H9 (cell line): ENCODE measurements at regions not wholly inside any gene's neighbourhood (a gene's known extent, or its start where the extent isn't known, plus 50 kb on each side); places are given as distances from the start of the nearest gene placed in this dataset.

ENCODE experiments used
- DNase-seq: peaks from one replicate; pipeline ENCODE4 v3.0.0-alpha.2; 2017
- H2AFZ ChIP-seq: one replicate; pipeline ENCODE4 v1.6.1; 2013; ENCODE audit warnings: mild to moderate bottlenecking, low read length, control low read depth, moderate library complexity
- H2AK5ac ChIP-seq: 2 replicates; pipeline ENCODE4 v1.6.1; 2013; ENCODE audit warnings: low read length, control low read depth, mixed read lengths; ENCODE audit not compliant: insufficient read length
- H2BK120ac ChIP-seq: one replicate; pipeline ENCODE4 v1.6.1; 2013; ENCODE audit warnings: low read depth, mild to moderate bottlenecking, low read length, control low read depth, inconsistent platforms; ENCODE audit not compliant: poor library complexity, severe bottlenecking
- H2BK12ac ChIP-seq: 2 replicates; pipeline ENCODE4 v1.6.1; 2013; ENCODE audit warnings: low read length, control low read depth, mixed read lengths, low read depth; ENCODE audit not compliant: insufficient read length
- H2BK15ac ChIP-seq: 2 replicates; pipeline ENCODE4 v1.6.1; 2013; ENCODE audit warnings: low read depth, low read length, control low read depth
- H2BK20ac ChIP-seq: one replicate; pipeline ENCODE4 v1.6.1; 2013; ENCODE audit warnings: low read depth, mild to moderate bottlenecking, low read length, control low read depth, inconsistent platforms; ENCODE audit not compliant: poor library complexity, severe bottlenecking
- H2BK5ac ChIP-seq: 2 replicates; pipeline ENCODE4 v1.6.1; 2013; ENCODE audit warnings: low read length, control low read depth, mixed read lengths; ENCODE audit not compliant: insufficient read length
- H3K14ac ChIP-seq: 2 replicates; pipeline ENCODE4 v1.6.1; 2013; ENCODE audit warnings: low read length, control low read depth; ENCODE audit not compliant: insufficient read depth
- H3K18ac ChIP-seq: 2 replicates; pipeline ENCODE4 v1.6.1; 2013; ENCODE audit warnings: low read depth, mild to moderate bottlenecking, mixed read lengths, low read length, control low read depth; ENCODE audit not compliant: insufficient read length
- H3K23ac ChIP-seq: 2 replicates; pipeline ENCODE4 v1.6.1; 2013; ENCODE audit warnings: low read length, control low read depth, mixed read lengths, low read depth; ENCODE audit not compliant: insufficient read length
- H3K23me2 ChIP-seq: 2 replicates; pipeline ENCODE4 v1.6.1; 2013; ENCODE audit warnings: low read depth, mild to moderate bottlenecking, mixed read lengths, low read length, control low read depth; ENCODE audit not compliant: insufficient read length, poor library complexity, severe bottlenecking
- H3K27ac ChIP-seq: 2 replicates; pipeline ENCODE4 v1.5.1; 2013; ENCODE audit warnings: low read length, control low read depth, mixed read lengths, low read depth; ENCODE audit not compliant: insufficient read length
- H3K27me3 ChIP-seq: 2 replicates; pipeline ENCODE4 v1.6.1; 2013; ENCODE audit warnings: low read length, control low read depth, inconsistent platforms; ENCODE audit not compliant: insufficient read depth
- H3K4ac ChIP-seq: 2 replicates; pipeline ENCODE4 v1.6.1; 2013; ENCODE audit warnings: low read depth, mild to moderate bottlenecking, control low read depth, inconsistent platforms, low read length, moderate library complexity
- H3K4me1 ChIP-seq: 2 replicates; pipeline ENCODE4 v1.6.1; 2013; ENCODE audit warnings: low read length, control low read depth, inconsistent platforms; ENCODE audit not compliant: insufficient read depth
- H3K4me2 ChIP-seq: 2 replicates; pipeline ENCODE4 v1.6.1; 2013; ENCODE audit warnings: low read length, control low read depth, mixed read lengths; ENCODE audit not compliant: insufficient read length, insufficient read depth
- H3K56ac ChIP-seq: 2 replicates; pipeline ENCODE4 v1.6.1; 2013; ENCODE audit warnings: low read depth, mild to moderate bottlenecking, mixed read lengths, low read length, control low read depth; ENCODE audit not compliant: insufficient read length
- H3K79me1 ChIP-seq: 2 replicates; pipeline ENCODE4 v1.6.1; 2013; ENCODE audit warnings: low read depth, mild to moderate bottlenecking, moderate library complexity, low read length, control low read depth, inconsistent platforms; ENCODE audit not compliant: insufficient read depth, poor library complexity, severe bottlenecking
- H3K79me2 ChIP-seq: 2 replicates; pipeline ENCODE4 v1.6.1; 2013; ENCODE audit warnings: low read length, control low read depth, inconsistent platforms; ENCODE audit not compliant: insufficient read depth
- H3K9ac ChIP-seq: 2 replicates; pipeline ENCODE4 v1.6.1; 2013; ENCODE audit warnings: low read length, control low read depth, mixed read lengths; ENCODE audit not compliant: insufficient read length; ENCODE audit errors: extremely low read depth
- H3K9me3 ChIP-seq: one replicate; pipeline ENCODE4 v1.6.1; 2013; ENCODE audit warnings: low read depth, low read length, inconsistent platforms; ENCODE audit not compliant: control insufficient read depth
- H3T11ph ChIP-seq: one replicate; pipeline ENCODE4 v1.6.1; 2013; ENCODE audit warnings: mild to moderate bottlenecking, low read length, control low read depth, inconsistent platforms
- H4K20me1 ChIP-seq: one replicate; pipeline ENCODE4 v1.6.1; 2013; ENCODE audit not compliant: control insufficient read depth, insufficient read length, insufficient read depth
- H4K5ac ChIP-seq: 2 replicates; pipeline ENCODE4 v1.6.1; 2013; ENCODE audit warnings: low read depth, mild to moderate bottlenecking, mixed read lengths, low read length, control low read depth; ENCODE audit not compliant: insufficient read length
- H4K8ac ChIP-seq: replicated peaks from 2 replicates; pipeline ENCODE4 v1.6.1; 2013; ENCODE audit warnings: low read length, control low read depth, mixed read lengths, low read depth; ENCODE audit not compliant: insufficient read length
- H4K91ac ChIP-seq: 2 replicates; pipeline ENCODE4 v1.6.1; 2013; ENCODE audit warnings: low read depth, mild to moderate bottlenecking, moderate library complexity, mixed read lengths, low read length, control low read depth; ENCODE audit not compliant: insufficient read length
- H3K27ac Mint-ChIP-seq, 3 experiments: 2 replicates in 2 of 3; 3 replicates in 1 of 3; pipeline ENCODE4 v1.8.0; 2020 to 2021; ENCODE audit warnings: mixed read lengths in 3 of 3, mild to moderate bottlenecking in 1 of 3, moderate library complexity in 1 of 3
- H3K27me3 Mint-ChIP-seq: 2 replicates; pipeline ENCODE4 v1.8.0; 2021; ENCODE audit warnings: low read depth, mild to moderate bottlenecking, moderate library complexity, mixed read lengths
- H3K36me3 Mint-ChIP-seq, 3 experiments: 2 replicates in 2 of 3; 3 replicates in 1 of 3; pipeline ENCODE4 v1.8.0; 2020 to 2021; ENCODE audit warnings: low read depth in 3 of 3, mixed read lengths in 3 of 3; ENCODE audit not compliant: insufficient read depth in 1 of 3
- H3K4me1 Mint-ChIP-seq, 2 experiments: 2 replicates each; pipeline ENCODE4 v1.8.0; 2020; ENCODE audit warnings: mixed read lengths in 2 of 2
- H3K4me3 Mint-ChIP-seq, 2 experiments: 2 replicates in 1 of 2; 3 replicates in 1 of 2; pipeline ENCODE4 v1.8.0; 2020 to 2021; ENCODE audit warnings: mild to moderate bottlenecking in 2 of 2, mixed read lengths in 2 of 2, moderate library complexity in 1 of 2
- H3K9me3 Mint-ChIP-seq, 2 experiments: 2 replicates in 1 of 2; 3 replicates in 1 of 2; pipeline ENCODE4 v1.8.0; 2020; ENCODE audit warnings: mild to moderate bottlenecking in 2 of 2, mixed read lengths in 2 of 2, moderate library complexity in 1 of 2
- WGBS: extraction: QIAGEN DNeasy Blood & Tissue Kit; methylation state at CpG from one replicate; pipeline ENCODE4 v1.1.7; 2013; ENCODE audit warnings: missing lambda C conversion rate, low lambda C conversion rate, mixed read lengths; ENCODE audit not compliant: insufficient read length; ENCODE audit errors: extremely low coverage; 5-methylcytosine and 5-hydroxymethylcytosine counted together
- TF ChIP-seq, protein P1 (sequence below): fragments of 200-600 bp; sonication (generic); conservative IDR thresholded peaks from 3 replicates; pipeline ENCODE4 v1.8.0; 2021; ENCODE audit warnings: antibody characterized with exemption, mild to moderate bottlenecking

DNA sequence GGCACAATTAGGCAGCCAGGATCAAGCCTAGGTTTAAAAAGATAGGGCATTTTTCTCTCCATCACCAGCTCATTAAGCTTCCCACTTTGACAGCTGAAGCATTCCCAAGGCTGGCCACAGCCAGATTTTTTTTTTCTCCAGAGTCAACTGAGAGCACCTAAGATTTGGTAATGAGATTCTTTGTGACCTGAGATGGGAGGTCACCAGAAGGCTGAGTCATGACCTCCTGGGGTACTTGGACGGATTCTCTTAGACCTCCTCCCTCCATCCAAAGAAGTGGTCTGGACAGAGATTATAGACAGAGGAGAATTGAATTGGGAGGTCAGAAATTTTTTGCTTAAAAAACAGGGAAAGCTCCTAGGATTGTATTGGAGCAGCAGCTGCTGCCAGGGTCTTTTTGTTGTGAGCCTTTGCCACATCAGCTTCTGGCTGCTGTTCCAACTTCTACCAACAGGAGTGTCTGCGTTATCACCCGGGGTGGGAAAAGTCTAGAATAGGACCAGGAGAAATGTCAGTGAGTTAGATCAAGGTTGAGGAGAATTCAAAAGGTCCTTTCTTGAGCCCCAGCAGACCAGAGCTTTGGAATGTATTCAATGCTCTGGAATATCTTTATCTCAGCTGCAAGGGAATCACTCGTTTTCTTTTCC lies 221.2 kb upstream of the N4BP1 start:
- no peaks in the 10 kb centered on the region for H3K79me2 ChIP-seq
- no peak overlapping the region for H2BK5ac ChIP-seq
- H2BK20ac ChIP-seq: no peak overlapping the region
- H4K91ac ChIP-seq: no peak overlapping the region
- WGBS: no CpG with 5 or more reads among the region's 4 CpGs
- DNase-seq: peak; percentile 63
- H3K4me1 ChIP-seq: peaks cover 2% of the 10 kb centered on the region; the same call in 1 of the 2 replicates
- H3K4me2 ChIP-seq: no peak overlapping the region
- H4K20me1 ChIP-seq: no peaks in the 10 kb centered on the region
- H4K8ac ChIP-seq: no peak overlapping the region
- H3T11ph ChIP-seq: no peak overlapping the region
- H3K27me3 Mint-ChIP-seq: peaks cover 5% of the 10 kb centered on the region
- H3K36me3 Mint-ChIP-seq: no peaks in the 10 kb centered on the region
- H3K79me1 ChIP-seq: no peaks in the 10 kb centered on the region
- no peak overlapping the region for H3K9ac ChIP-seq
- no peaks in the 10 kb centered on the region for H3K23me2 ChIP-seq
- H2AK5ac ChIP-seq: no peak overlapping the region
- H3K27ac Mint-ChIP-seq: no peak overlapping the region
- no peak overlapping the region for H3K18ac ChIP-seq
- H3K4me3 Mint-ChIP-seq: no peak overlapping the region
- TF ChIP-seq, protein P1, sequence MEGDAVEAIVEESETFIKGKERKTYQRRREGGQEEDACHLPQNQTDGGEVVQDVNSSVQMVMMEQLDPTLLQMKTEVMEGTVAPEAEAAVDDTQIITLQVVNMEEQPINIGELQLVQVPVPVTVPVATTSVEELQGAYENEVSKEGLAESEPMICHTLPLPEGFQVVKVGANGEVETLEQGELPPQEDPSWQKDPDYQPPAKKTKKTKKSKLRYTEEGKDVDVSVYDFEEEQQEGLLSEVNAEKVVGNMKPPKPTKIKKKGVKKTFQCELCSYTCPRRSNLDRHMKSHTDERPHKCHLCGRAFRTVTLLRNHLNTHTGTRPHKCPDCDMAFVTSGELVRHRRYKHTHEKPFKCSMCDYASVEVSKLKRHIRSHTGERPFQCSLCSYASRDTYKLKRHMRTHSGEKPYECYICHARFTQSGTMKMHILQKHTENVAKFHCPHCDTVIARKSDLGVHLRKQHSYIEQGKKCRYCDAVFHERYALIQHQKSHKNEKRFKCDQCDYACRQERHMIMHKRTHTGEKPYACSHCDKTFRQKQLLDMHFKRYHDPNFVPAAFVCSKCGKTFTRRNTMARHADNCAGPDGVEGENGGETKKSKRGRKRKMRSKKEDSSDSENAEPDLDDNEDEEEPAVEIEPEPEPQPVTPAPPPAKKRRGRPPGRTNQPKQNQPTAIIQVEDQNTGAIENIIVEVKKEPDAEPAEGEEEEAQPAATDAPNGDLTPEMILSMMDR: peak; percentile 67
- H2BK120ac ChIP-seq: no peak overlapping the region
- no peaks in the 10 kb centered on the region for H3K27me3 ChIP-seq
- no peak overlapping the region for H4K5ac ChIP-seq
- H2BK15ac ChIP-seq: no peak overlapping the region
- no peak overlapping the region for H2BK12ac ChIP-seq
- no peak overlapping the region for H3K14ac ChIP-seq
- peaks cover 10 to 17% of the 10 kb centered on the region in 2 experiments for H3K4me1 Mint-ChIP-seq
- H3K23ac ChIP-seq: no peak overlapping the region
- H2AFZ ChIP-seq: no peak overlapping the region
- H3K4ac ChIP-seq: no peak overlapping the region
- H3K9me3 ChIP-seq: no peaks in the 10 kb centered on the region
- no peak overlapping the region for H3K56ac ChIP-seq
- no peak overlapping the region for H3K27ac ChIP-seq
- H3K9me3 Mint-ChIP-seq: no peaks in the 10 kb centered on the region
